ENCODE measurements at regions not wholly inside any gene's neighbourhood (a gene's known extent, or its start where the extent isn't known, plus 50 kb on each side); places are given as distances from the start of the nearest gene placed in this dataset.

DNA sequence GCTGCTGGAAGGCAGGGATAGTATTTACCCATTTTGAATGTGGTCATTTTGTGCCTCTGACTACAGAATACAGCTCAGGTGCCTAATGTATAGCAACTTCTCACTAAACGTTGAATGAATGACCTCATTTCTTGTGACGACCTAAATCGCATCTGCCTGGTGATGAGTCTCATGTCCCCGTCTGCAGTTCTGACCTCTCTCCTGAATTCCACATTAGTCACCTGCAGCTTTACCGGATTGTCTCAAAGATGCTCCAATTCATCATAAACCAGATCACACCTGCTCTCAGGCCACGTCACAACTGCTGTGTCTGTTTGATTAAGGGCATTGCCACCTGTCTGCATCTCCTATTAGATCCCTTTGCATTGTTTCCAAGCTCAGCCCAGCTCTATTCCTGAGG, 133.6 kb upstream of the MYT1L start (continued):
- TF ChIP-seq CHD4 (IDR thresholded peaks at IDR 0.05) = no peak
- TF ChIP-seq PAX5 (IDR thresholded peaks at IDR 0.05; ENCODE audit: borderline replicate concordance, low read depth, low read length) = no peak

DNA sequence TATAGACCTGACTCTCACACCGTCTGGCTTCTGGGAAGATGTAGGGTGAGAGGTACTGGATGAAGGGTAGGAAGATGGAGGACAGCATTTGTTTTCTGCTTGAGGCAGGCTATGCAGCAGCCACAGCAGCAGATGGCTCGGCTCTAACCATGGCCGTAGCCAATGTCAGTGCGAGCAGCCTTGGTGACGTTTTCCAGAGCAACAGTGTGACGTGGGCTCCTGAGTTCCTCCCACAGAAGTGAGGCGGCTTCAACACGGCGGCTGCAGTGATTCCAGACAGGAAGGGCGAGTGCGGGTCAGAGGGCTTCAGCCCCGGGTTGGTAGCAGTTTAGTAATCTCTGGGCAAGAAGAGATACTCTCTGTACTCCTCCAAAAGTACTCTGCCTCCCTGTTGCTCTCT, 133.0 kb upstream of the MYT1L start:
- ChIA-PET SMC1A (ENCODE audit: uncharacterized antibody, unreplicated experiment) (no interaction called here), RAD21 (ENCODE audit: unreplicated experiment) (no interaction called here), CTCF (no interaction called here), POLR2A (no interaction called here)
- ATAC-seq = no peak
- Histone ChIP-seq H3K9me3 (replicated peaks; ENCODE audit: control insufficient read depth, insufficient read depth, low read length) (no peaks in the 10 kb centered on the region), H3K79me2 (ENCODE audit: control insufficient read depth, insufficient read depth, low read length) (no peaks in the 10 kb centered on the region), H3K4me1 (ENCODE audit: control insufficient read depth, insufficient read depth, low read length) (no peaks in the 10 kb centered on the region), H3K4me2 (ENCODE audit: control insufficient read depth, insufficient read depth) (no peak overlapping the region), H3K27me3 (replicated peaks in 1 of 2; ENCODE audit: control insufficient read depth in 2 of 2, insufficient read depth in 2 of 2, low read length in 1 of 2) (no peaks in the 10 kb centered on the region; a peak in 1 of 4 replicates), H3K4me3 (no peak overlapping the region), H4K20me1 (ENCODE audit: control insufficient read depth, insufficient read depth) (no peaks in the 10 kb centered on the region), H2AFZ (ENCODE audit: control insufficient read depth, low read depth, low read length) (no peak overlapping the region), H3K27ac (ENCODE audit: control insufficient read depth, insufficient read depth) (no peak overlapping the region), H3K36me3 (ENCODE audit: control insufficient read depth in 2 of 2, insufficient read depth in 2 of 2, low read length in 1 of 2) (no peaks in the 10 kb centered on the region), H3K9ac (ENCODE audit: control insufficient read depth, insufficient read depth, low read length) (no peak overlapping the region)
- no peak for DNase-seq (ENCODE audit: low read depth, low spot score)
- FAIRE-seq = no peak
- 14% methylated on average over 12 of the region's 12 CpGs for WGBS (ENCODE audit: insufficient coverage, insufficient replicate concordance, low lambda C conversion rate, missing lambda C conversion rate)
- BruUV-seq (replicated peaks) = no TSS peak
- in situ Hi-C loops (cut with MboI) (no loop called here), intact Hi-C loops (cut with micrococcal nuclease; ENCODE audit: unreplicated experiment) (no loop called here)
- TF ChIP-seq WRNIP1 (IDR thresholded peaks at IDR 0.05; ENCODE audit: borderline replicate concordance, low read depth, low read length) (no peak), ZNF274 (IDR thresholded peaks at IDR 0.05; ENCODE audit: insufficient read depth, insufficient read length) (no peak), TARDBP (IDR thresholded peaks at IDR 0.05; ENCODE audit: borderline replicate concordance) (no peak), SMAD5 (IDR thresholded peaks at IDR 0.05; ENCODE audit: low read depth) (no peak), DPF2 (IDR thresholded peaks at IDR 0.05) (no peak), ATF7 (IDR thresholded peaks at IDR 0.05; ENCODE audit: low read depth) (no peak), PAX5 (IDR thresholded peaks at IDR 0.05; ENCODE audit: borderline replicate concordance, low read depth, low read length) (no peak)

- Histone ChIP-seq H3K36me3 (ENCODE audit: control insufficient read depth in 2 of 2, insufficient read depth in 2 of 2, low read length in 1 of 2) (no peaks in the 10 kb centered on the region), H3K4me3 (no peak overlapping the region), H3K27ac (ENCODE audit: control insufficient read depth, insufficient read depth) (no peak overlapping the region), H2AFZ (ENCODE audit: control insufficient read depth, low read depth, low read length) (no peak overlapping the region), H3K79me2 (ENCODE audit: control insufficient read depth, insufficient read depth, low read length) (no peaks in the 10 kb centered on the region), H4K20me1 (ENCODE audit: control insufficient read depth, insufficient read depth) (no peaks in the 10 kb centered on the region), H3K9me3 (replicated peaks; ENCODE audit: control insufficient read depth, insufficient read depth, low read length) (no peaks in the 10 kb centered on the region), H3K9ac (ENCODE audit: control insufficient read depth, insufficient read depth, low read length) (no peak overlapping the region), H3K27me3 (replicated peaks in 1 of 2; ENCODE audit: control insufficient read depth in 2 of 2, insufficient read depth in 2 of 2, low read length in 1 of 2) (no peaks in the 10 kb centered on the region), H3K4me2 (ENCODE audit: control insufficient read depth, insufficient read depth) (no peak overlapping the region), H3K4me1 (ENCODE audit: control insufficient read depth, insufficient read depth, low read length) (no peaks in the 10 kb centered on the region)
- RAD21 ChIA-PET (ENCODE audit: unreplicated experiment) = no interaction called here
- CTCF ChIA-PET = no interaction called here
- WGBS (ENCODE audit: insufficient coverage, insufficient replicate concordance, low lambda C conversion rate, missing lambda C conversion rate) = 47% methylated on average over 7 of the region's 7 CpGs
- intact Hi-C loops (cut with micrococcal nuclease; ENCODE audit: unreplicated experiment) (no loop called here), in situ Hi-C loops (cut with MboI) (no loop called here)
- SMC1A ChIA-PET (ENCODE audit: uncharacterized antibody, unreplicated experiment) = no interaction called here
- ATAC-seq = no peak
- no peak for DNase-seq (ENCODE audit: low read depth, low spot score)
- FAIRE-seq = no peak
- no TSS peak for BruUV-seq (replicated peaks)
- POLR2A ChIA-PET = no interaction called here
- TF ChIP-seq SPI1 (IDR thresholded peaks at IDR 0.05; ENCODE audit: borderline replicate concordance, insufficient read depth, low read depth, low read length) (no peak), EED (IDR thresholded peaks at IDR 0.05; ENCODE audit: low read depth) (no peak), ZBTB4 (CRISPR knock-in tag; IDR thresholded peaks at IDR 0.05) (no peak), IRF4 (IDR thresholded peaks at IDR 0.05; ENCODE audit: low read depth, low read length) (no peak), CBX5 (IDR thresholded peaks at IDR 0.05; ENCODE audit: low read depth) (no peak), HCFC1 (IDR thresholded peaks at IDR 0.05; ENCODE audit: low read length) (no peak), KAT2A (conservative IDR thresholded peaks at IDR 0.05; ENCODE audit: control insufficient read depth, low read depth, low read length) (no peak)
- TF ChIP-seq, protein P1, sequence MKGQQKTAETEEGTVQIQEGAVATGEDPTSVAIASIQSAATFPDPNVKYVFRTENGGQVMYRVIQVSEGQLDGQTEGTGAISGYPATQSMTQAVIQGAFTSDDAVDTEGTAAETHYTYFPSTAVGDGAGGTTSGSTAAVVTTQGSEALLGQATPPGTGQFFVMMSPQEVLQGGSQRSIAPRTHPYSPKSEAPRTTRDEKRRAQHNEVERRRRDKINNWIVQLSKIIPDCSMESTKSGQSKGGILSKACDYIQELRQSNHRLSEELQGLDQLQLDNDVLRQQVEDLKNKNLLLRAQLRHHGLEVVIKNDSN (IDR thresholded peaks at IDR 0.05; ENCODE audit: borderline replicate concordance, extremely low read length, insufficient read depth, low read depth, low read length) = no peak
Measured at GRCh38 chr2:2456721-2457120, 125.6 kb upstream of the MYT1L start.

Measured in GM12878 (cell line).